Left ventricle myocardium inferior (tissue), 1 donor: ENCODE measurements at regions not wholly inside any gene's neighbourhood (a gene's known extent, or its start where the extent isn't known, plus 50 kb on each side); places are given as distances from the start of the nearest gene placed in this dataset.
"Not testable (repeated sequence)": the region's sequence is repeated elsewhere in the genome, so short reads cannot be mapped to it uniquely, and the experiment has no call there.

ENCODE experiments used
- DNase-seq: peaks from one replicate; pipeline ENCODE4 v3.0.0-alpha.2; 2020
- H3K27ac ChIP-seq: fragments of 200-600 bp; replicated peaks from 2 replicates; pipeline ENCODE4 v1.8.0; 2021
- H3K27me3 ChIP-seq: fragments of 200-600 bp; 2 replicates; pipeline ENCODE4 v1.8.0; 2021; ENCODE audit warnings: low read depth
- H3K36me3 ChIP-seq: fragments of 200-600 bp; 2 replicates; pipeline ENCODE4 v1.8.0; 2021
- H3K4me1 ChIP-seq: fragments of 200-600 bp; 2 replicates; pipeline ENCODE4 v1.8.0; 2021
- H3K4me3 ChIP-seq: fragments of 200-600 bp; 2 replicates; pipeline ENCODE4 v1.8.0; 2021; ENCODE audit warnings: mild to moderate bottlenecking, moderate library complexity
- H3K9me3 ChIP-seq: fragments of 200-600 bp; replicated peaks from 2 replicates; pipeline ENCODE4 v1.8.0; 2021
- CTCF ChIP-seq: fragments of 200-600 bp; IDR thresholded peaks from 2 replicates; pipeline ENCODE4 v1.8.0; 2021; ENCODE audit warnings: antibody characterized with exemption, mild to moderate bottlenecking, borderline replicate concordance
- intact Hi-C: fragments of 100-400 bp; cut with micrococcal nuclease; formaldehyde crosslinking; loops from one replicate; pipeline ENCODE4 v1.11.0; 2022
- donor health status: DM: no; HTN: yes; CAD: no; lungs with severe emphysema.

- intact Hi-C loops, H3K4me3 ChIP-seq, H3K27me3 ChIP-seq, DNase-seq, H3K36me3 ChIP-seq, H3K4me1 ChIP-seq, H3K27ac ChIP-seq: not testable (repeated sequence)
- peaks cover 18% of the 10 kb centered on the region for H3K9me3 ChIP-seq
Observed at GRCh38 chr2:161504628-161505289, 88.7 kb downstream of the TBR1 start.

GRCh38 chr2:161505466-161505865 is 89.4 kb downstream of the TBR1 start:
- DNase-seq, H3K27me3 ChIP-seq, H3K4me1 ChIP-seq, H3K36me3 ChIP-seq, H3K27ac ChIP-seq, H3K4me3 ChIP-seq, intact Hi-C loops: not testable (repeated sequence)
- H3K9me3 ChIP-seq = peaks cover 19% of the 10 kb centered on the region

- intact Hi-C loops, H3K36me3 ChIP-seq, H3K4me3 ChIP-seq, H3K4me1 ChIP-seq, H3K27me3 ChIP-seq, H3K27ac ChIP-seq, DNase-seq: not testable (repeated sequence)
- H3K9me3 ChIP-seq = peaks cover 29% of the 10 kb centered on the region
Observed at GRCh38 chr2:161513295-161514032, 97.4 kb downstream of the TBR1 start.

- no peaks in the 10 kb centered on the region for H3K36me3 ChIP-seq
- no peak for TF ChIP-seq CTCF
- H3K4me3 ChIP-seq = no peak overlapping the region
- intact Hi-C loops = no loop called here
- H3K27ac ChIP-seq = no peak overlapping the region
- no peaks in the 10 kb centered on the region for H3K4me1 ChIP-seq
- DNase-seq = no peak
- peaks cover 60% of the 10 kb centered on the region for H3K9me3 ChIP-seq
- no peaks in the 10 kb centered on the region for H3K27me3 ChIP-seq
Observed at GRCh38 chr2:161522796-161523195, 101.4 kb upstream of the SLC4A10 start.

GRCh38 chr2:161533218-161533617 is 91.0 kb upstream of the SLC4A10 start:
- H3K27ac ChIP-seq = no peak overlapping the region
- H3K4me3 ChIP-seq = no peak overlapping the region
- DNase-seq = no peak
- no peaks in the 10 kb centered on the region for H3K4me1 ChIP-seq
- peaks cover 5% of the 10 kb centered on the region for H3K27me3 ChIP-seq
- peaks cover 19% of the 10 kb centered on the region for H3K9me3 ChIP-seq
- no peaks in the 10 kb centered on the region for H3K36me3 ChIP-seq
- TF ChIP-seq CTCF = no peak
- intact Hi-C loops = no loop called here

- no peak for TF ChIP-seq CTCF
- Histone ChIP-seq H3K9me3 (peaks cover 3% of the 10 kb centered on the region), H3K27me3 (peaks cover 6% of the 10 kb centered on the region), H3K4me3 (no peak overlapping the region), H3K36me3 (no peaks in the 10 kb centered on the region), H3K4me1 (no peaks in the 10 kb centered on the region), H3K27ac (no peak overlapping the region)
- intact Hi-C loops = no loop called here
- no peak for DNase-seq
Observed at GRCh38 chr2:161546635-161547034, 77.6 kb upstream of the SLC4A10 start.

- Histone ChIP-seq H3K27ac (no peak overlapping the region), H3K4me3 (no peak overlapping the region), H3K36me3 (no peaks in the 10 kb centered on the region), H3K27me3 (peaks cover 6% of the 10 kb centered on the region), H3K9me3 (peaks cover 3% of the 10 kb centered on the region), H3K4me1 (no peaks in the 10 kb centered on the region)
- no peak for TF ChIP-seq CTCF
- DNase-seq = no peak
- intact Hi-C loops = no loop called here
Observed at GRCh38 chr2:161547130-161547529, 77.1 kb upstream of the SLC4A10 start.
